Nephron (organoid): ENCODE measurements at regions not wholly inside any gene's neighbourhood (a gene's known extent, or its start where the extent isn't known, plus 50 kb on each side); places are given as distances from the start of the nearest gene placed in this dataset.
A peak's percentile ranks its signal among the peaks of the same experiment; 100 is the strongest.

Experiments
- H3K27ac Mint-ChIP-seq, 3 experiments: 2 replicates each; pipeline ENCODE4 v1.8.0; 2020; ENCODE audit warnings: mixed read lengths in 3 of 3, mild to moderate bottlenecking in 2 of 3, moderate library complexity in 1 of 3
- H3K27me3 Mint-ChIP-seq: 2 replicates; pipeline ENCODE4 v1.8.0; 2021; ENCODE audit warnings: low read depth, mild to moderate bottlenecking, moderate library complexity, mixed read lengths
- H3K36me3 Mint-ChIP-seq: 2 replicates; pipeline ENCODE4 v1.8.0; 2020; ENCODE audit warnings: low read depth, mixed read lengths
- H3K4me1 Mint-ChIP-seq: 2 replicates; pipeline ENCODE4 v1.8.0; 2020; ENCODE audit warnings: mixed read lengths
- H3K4me3 Mint-ChIP-seq, 3 experiments: 2 replicates each; pipeline ENCODE4 v1.8.0; 2020; ENCODE audit warnings: mild to moderate bottlenecking in 3 of 3, mixed read lengths in 3 of 3, moderate library complexity in 2 of 3
- H3K9me3 Mint-ChIP-seq: 2 replicates; pipeline ENCODE4 v1.8.0; 2020; ENCODE audit warnings: mixed read lengths
- TF ChIP-seq, protein P1 (sequence below), 3 experiments: fragments of 200-600 bp; sonication (generic); IDR thresholded peaks; one replicate each; pipeline ENCODE4 v1.5.0; 2021; ENCODE audit warnings: antibody characterized with exemption in 3 of 3; ENCODE audit not compliant: unreplicated experiment in 3 of 3

DNA sequence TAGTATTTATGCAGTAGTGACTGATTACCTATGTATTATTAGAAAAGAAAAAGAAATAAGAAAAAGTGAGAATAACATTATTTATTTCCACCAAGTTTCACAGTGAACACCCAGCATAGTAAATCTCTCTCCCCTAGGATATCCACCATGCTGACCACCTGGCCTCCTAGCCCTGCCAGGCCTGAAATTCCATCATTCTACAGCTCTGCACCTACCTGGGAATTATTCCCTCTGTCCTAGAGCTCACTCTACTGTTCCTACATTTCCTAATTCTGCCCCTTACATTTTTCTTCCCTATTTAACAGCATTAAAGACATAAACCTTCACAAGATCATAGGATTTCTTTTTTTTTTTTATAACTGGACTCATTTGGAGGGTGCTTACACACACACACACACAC, 525.3 kb upstream of the PPP2R3A start:
- TF ChIP-seq, protein P1, sequence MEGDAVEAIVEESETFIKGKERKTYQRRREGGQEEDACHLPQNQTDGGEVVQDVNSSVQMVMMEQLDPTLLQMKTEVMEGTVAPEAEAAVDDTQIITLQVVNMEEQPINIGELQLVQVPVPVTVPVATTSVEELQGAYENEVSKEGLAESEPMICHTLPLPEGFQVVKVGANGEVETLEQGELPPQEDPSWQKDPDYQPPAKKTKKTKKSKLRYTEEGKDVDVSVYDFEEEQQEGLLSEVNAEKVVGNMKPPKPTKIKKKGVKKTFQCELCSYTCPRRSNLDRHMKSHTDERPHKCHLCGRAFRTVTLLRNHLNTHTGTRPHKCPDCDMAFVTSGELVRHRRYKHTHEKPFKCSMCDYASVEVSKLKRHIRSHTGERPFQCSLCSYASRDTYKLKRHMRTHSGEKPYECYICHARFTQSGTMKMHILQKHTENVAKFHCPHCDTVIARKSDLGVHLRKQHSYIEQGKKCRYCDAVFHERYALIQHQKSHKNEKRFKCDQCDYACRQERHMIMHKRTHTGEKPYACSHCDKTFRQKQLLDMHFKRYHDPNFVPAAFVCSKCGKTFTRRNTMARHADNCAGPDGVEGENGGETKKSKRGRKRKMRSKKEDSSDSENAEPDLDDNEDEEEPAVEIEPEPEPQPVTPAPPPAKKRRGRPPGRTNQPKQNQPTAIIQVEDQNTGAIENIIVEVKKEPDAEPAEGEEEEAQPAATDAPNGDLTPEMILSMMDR (IDR thresholded peaks at IDR 0.05; ENCODE audit: unreplicated experiment in 3 of 3), result no peak
- H3K4me3 Mint-ChIP-seq, result peak overlapping the region in 1 of 3 experiments; percentile 27
- H3K9me3 Mint-ChIP-seq, result peaks cover 2% of the 10 kb centered on the region
- H3K27me3 Mint-ChIP-seq, result peaks cover 4% of the 10 kb centered on the region
- no peaks in the 10 kb centered on the region for H3K36me3 Mint-ChIP-seq
- no peaks in the 10 kb centered on the region for H3K4me1 Mint-ChIP-seq
- H3K27ac Mint-ChIP-seq, result no peak overlapping the region

DNA sequence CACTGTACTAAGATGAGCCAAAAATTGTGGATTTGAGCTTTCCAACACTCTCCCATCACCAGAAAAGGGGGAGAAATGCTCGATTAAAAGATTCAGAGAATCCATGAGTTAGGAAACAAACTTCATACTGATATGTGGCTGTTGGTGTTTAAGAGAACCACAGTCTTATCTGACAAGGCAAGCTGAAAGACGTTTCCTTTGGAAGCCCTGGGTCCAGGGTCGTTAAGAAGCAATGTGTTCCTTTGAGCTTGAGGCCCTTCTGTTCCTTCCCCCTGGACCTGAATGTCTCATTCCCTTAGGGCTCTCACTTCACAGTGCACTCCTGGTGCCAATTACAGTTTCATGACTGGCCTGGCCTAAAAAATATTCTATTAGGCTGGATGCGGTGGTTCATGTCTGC, 524.8 kb upstream of the PPP2R3A start:
- Mint-ChIP-seq H3K4me3 (no peak overlapping the region), H3K27me3 (peaks cover 4% of the 10 kb centered on the region), H3K27ac (no peak overlapping the region), H3K4me1 (no peaks in the 10 kb centered on the region), H3K9me3 (peaks cover 2% of the 10 kb centered on the region), H3K36me3 (no peaks in the 10 kb centered on the region)
- TF ChIP-seq, protein P1 (IDR thresholded peaks at IDR 0.05; ENCODE audit: unreplicated experiment in 3 of 3), result no peak

DNA sequence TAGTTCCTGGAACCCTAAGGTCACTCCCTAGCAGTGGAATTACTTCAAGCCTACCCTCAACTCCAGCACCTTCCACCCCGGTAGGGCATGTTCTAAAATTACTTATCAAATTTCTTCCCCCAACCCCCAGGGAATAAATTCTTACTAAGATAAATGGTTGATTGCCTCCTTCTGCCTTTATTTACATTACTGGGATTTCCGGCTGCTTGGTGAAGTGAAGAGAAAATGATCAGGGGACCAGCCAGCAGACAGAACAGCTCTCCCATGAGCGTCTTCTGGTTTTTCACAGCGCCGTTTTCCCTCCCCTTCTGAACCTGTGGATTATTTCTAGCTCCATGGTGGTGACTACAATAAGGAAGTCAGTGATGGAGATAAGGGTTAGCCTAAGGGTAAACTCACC, 521.5 kb upstream of the PPP2R3A start:
- H3K4me1 Mint-ChIP-seq, result no peaks in the 10 kb centered on the region
- no peak overlapping the region for H3K4me3 Mint-ChIP-seq
- H3K9me3 Mint-ChIP-seq, result no peaks in the 10 kb centered on the region
- H3K27me3 Mint-ChIP-seq, result peaks cover 8% of the 10 kb centered on the region
- no peaks in the 10 kb centered on the region for H3K36me3 Mint-ChIP-seq
- TF ChIP-seq, protein P1 (IDR thresholded peaks at IDR 0.05; ENCODE audit: unreplicated experiment in 3 of 3), result no peak
- H3K27ac Mint-ChIP-seq, result no peak overlapping the region

DNA sequence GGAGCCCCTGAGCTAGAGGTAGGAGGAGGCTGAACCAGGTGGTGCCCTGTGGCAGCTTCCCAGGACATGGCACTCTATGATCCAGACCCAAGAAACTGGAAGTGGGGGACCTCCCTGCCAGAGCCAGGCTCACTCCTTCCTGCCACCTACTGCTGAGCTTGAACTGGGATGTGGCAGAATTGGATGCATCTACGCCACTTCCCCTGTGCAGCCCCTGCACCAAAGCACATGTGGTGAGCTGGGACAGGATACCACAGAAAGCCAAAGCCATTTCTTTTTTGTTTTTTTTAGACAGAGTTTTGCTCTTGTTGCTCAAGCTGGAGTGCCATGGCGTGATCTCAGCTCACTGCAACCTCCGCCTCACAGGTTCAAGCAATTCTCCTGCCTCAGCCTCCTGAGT, 518.0 kb upstream of the PPP2R3A start:
- H3K4me3 Mint-ChIP-seq, result no peak overlapping the region
- no peaks in the 10 kb centered on the region for H3K36me3 Mint-ChIP-seq
- no peaks in the 10 kb centered on the region for H3K9me3 Mint-ChIP-seq
- no peak overlapping the region for H3K27ac Mint-ChIP-seq
- TF ChIP-seq, protein P1 (IDR thresholded peaks at IDR 0.05; ENCODE audit: unreplicated experiment in 3 of 3), result no peak
- H3K4me1 Mint-ChIP-seq, result no peaks in the 10 kb centered on the region
- H3K27me3 Mint-ChIP-seq, result peaks cover 12% of the 10 kb centered on the region

DNA sequence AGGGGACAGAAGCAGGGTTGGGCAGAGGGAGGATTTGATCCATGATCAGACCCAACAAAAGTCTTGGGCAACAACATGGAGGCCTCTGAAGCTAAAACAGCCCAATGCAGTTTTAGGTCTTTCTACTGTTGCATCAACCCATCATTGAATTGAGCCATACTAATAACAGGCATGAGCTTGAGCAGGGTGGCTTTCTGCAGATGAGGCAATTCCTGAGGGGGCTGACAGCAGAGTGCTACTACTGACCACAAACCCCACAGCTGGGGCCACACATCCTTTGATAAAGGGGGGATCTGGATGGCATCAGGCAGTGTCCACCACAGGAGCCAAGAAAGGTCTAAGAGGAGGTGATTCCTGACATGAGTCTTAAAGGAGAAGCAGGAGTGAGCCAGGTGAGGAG, 517.0 kb upstream of the PPP2R3A start:
- Mint-ChIP-seq H3K4me3 (no peak overlapping the region), H3K27ac (no peak overlapping the region), H3K27me3 (peaks cover 17% of the 10 kb centered on the region), H3K4me1 (no peaks in the 10 kb centered on the region), H3K9me3 (no peaks in the 10 kb centered on the region), H3K36me3 (no peaks in the 10 kb centered on the region)
- TF ChIP-seq, protein P1 (IDR thresholded peaks at IDR 0.05; ENCODE audit: unreplicated experiment in 3 of 3), result no peak

DNA sequence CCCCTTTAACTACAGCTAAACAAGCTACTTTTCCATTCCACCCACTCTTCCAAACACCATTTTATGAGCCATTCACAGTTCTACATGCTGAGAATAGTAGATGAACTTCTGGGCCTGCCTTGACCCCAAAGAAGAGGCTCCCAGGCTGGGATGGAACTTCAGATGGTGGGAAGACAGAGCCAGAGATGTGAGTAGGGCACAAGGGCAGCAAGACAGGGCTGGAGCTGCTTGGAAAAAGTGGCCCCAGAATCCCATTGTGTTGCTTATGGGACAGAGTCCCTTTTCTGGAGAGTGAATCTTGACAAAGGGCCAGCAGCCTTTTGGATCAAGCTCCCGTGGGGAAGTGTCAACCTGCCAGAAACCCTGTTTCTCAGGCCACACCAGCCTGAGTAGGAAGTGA, 516.5 kb upstream of the PPP2R3A start:
- no peak overlapping the region for H3K4me3 Mint-ChIP-seq
- H3K9me3 Mint-ChIP-seq, result peaks cover under 1% of the 10 kb centered on the region
- H3K36me3 Mint-ChIP-seq, result no peaks in the 10 kb centered on the region
- peaks cover 17% of the 10 kb centered on the region for H3K27me3 Mint-ChIP-seq
- TF ChIP-seq, protein P1 (IDR thresholded peaks at IDR 0.05; ENCODE audit: unreplicated experiment in 3 of 3), result no peak
- no peaks in the 10 kb centered on the region for H3K4me1 Mint-ChIP-seq
- no peak overlapping the region for H3K27ac Mint-ChIP-seq
